ENCODE measurements at regions not wholly inside any gene's neighbourhood (a gene's known extent, or its start where the extent isn't known, plus 50 kb on each side); places are given as distances from the start of the nearest gene placed in this dataset.

DNA sequence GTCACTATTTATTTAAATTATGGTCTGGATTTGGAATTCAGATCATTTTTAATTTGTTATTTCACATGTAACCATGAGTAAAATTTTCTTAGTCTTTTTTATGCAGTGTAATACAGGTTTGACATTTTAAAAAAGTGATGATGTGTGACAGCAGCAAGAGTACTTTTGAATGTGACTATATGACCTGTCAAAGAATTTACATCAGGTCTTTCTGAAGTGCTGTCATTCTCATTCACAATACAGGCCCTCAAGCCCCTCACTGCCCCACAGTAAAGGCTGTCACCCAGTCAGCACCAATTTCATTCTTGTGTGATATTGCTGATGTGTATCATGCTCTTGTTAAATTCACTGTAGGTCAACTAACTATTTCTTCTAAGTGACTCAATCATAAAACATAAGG, 364.2 kb downstream of the NUP35 start:
- TF ChIP-seq, protein P1, sequence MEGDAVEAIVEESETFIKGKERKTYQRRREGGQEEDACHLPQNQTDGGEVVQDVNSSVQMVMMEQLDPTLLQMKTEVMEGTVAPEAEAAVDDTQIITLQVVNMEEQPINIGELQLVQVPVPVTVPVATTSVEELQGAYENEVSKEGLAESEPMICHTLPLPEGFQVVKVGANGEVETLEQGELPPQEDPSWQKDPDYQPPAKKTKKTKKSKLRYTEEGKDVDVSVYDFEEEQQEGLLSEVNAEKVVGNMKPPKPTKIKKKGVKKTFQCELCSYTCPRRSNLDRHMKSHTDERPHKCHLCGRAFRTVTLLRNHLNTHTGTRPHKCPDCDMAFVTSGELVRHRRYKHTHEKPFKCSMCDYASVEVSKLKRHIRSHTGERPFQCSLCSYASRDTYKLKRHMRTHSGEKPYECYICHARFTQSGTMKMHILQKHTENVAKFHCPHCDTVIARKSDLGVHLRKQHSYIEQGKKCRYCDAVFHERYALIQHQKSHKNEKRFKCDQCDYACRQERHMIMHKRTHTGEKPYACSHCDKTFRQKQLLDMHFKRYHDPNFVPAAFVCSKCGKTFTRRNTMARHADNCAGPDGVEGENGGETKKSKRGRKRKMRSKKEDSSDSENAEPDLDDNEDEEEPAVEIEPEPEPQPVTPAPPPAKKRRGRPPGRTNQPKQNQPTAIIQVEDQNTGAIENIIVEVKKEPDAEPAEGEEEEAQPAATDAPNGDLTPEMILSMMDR (IDR thresholded peaks at IDR 0.05) = no peak
- no peak overlapping the region for H3K27ac ChIP-seq
- ATAC-seq (ENCODE audit: insufficient number of reproducible peaks, low FRiP score, low read depth) = no peak
- H3K27me3 ChIP-seq (replicated peaks; ENCODE audit: insufficient read depth) = no peaks in the 10 kb centered on the region
- H3K4me1 ChIP-seq (ENCODE audit: control insufficient read depth in 1 of 2, low read depth in 2 of 2) = peaks cover 0 to 6% of the 10 kb centered on the region in 2 donors
- no peaks in the 10 kb centered on the region for H3K9me3 ChIP-seq
- H3K36me3 ChIP-seq = no peaks in the 10 kb centered on the region
- H3K4me3 ChIP-seq = no peak overlapping the region
- DNase-seq (ENCODE audit: low spot score) = no peak

DNA sequence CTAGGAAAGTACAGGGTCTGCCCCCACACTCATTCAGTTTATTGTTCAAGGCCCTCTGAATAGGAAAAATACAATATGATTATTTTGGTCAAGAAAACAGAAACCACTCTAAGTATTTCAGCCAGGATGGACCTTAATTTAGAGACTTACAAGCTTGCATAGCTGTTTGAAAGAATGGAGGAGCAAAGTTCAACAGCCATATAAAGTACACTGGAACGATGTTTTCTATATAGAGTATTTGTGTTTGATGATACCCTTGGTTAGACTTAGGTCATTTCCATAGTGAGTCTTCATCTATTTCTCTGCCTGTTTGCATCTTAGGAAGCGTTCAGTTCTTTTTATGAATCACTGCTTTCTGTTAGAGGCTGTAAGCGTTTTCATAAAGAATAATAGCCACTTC, 366.2 kb downstream of the NUP35 start:
- H3K27ac ChIP-seq = no peak overlapping the region
- no peaks in the 10 kb centered on the region for H3K9me3 ChIP-seq
- no peak overlapping the region for H3K4me3 ChIP-seq
- TF ChIP-seq, protein P1 (IDR thresholded peaks at IDR 0.05) = no peak
- no peaks in the 10 kb centered on the region for H3K27me3 ChIP-seq (replicated peaks; ENCODE audit: insufficient read depth)
- no peak for DNase-seq (ENCODE audit: low spot score)
- no peak for ATAC-seq (ENCODE audit: insufficient number of reproducible peaks, low FRiP score, low read depth)
- no peaks in the 10 kb centered on the region for H3K36me3 ChIP-seq
- H3K4me1 ChIP-seq (ENCODE audit: control insufficient read depth in 1 of 2, low read depth in 2 of 2) = peaks cover 0 to 6% of the 10 kb centered on the region in 2 donors

DNA sequence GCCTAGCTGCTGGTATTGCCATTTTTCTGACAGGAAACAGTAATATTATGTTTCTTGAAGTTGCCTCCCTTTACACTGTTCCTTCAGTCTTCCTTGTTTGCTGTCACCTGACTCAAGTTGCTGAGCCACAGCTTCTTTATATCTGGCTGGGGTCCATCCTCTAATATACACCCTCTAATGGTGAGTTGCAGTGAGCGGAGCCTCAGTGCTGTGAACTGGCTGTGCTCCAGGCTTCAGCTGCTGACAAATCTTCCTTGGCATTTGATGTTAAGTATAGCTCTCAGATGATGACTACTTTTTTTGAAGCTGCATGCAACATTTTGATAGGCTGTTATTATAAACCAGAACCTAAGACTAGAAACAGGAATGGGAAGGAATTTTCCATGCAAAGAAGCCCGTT, 366.7 kb downstream of the NUP35 start:
- Histone ChIP-seq H3K27ac (no peak overlapping the region), H3K36me3 (no peaks in the 10 kb centered on the region), H3K4me1 (ENCODE audit: control insufficient read depth in 1 of 2, low read depth in 2 of 2) (peaks cover 0 to 6% of the 10 kb centered on the region in 2 donors), H3K4me3 (no peak overlapping the region), H3K27me3 (replicated peaks; ENCODE audit: insufficient read depth) (no peaks in the 10 kb centered on the region), H3K9me3 (no peaks in the 10 kb centered on the region)
- ATAC-seq (ENCODE audit: insufficient number of reproducible peaks, low FRiP score, low read depth) = no peak
- DNase-seq (ENCODE audit: low spot score) = no peak
- TF ChIP-seq, protein P1 (IDR thresholded peaks at IDR 0.05) = no peak

DNA sequence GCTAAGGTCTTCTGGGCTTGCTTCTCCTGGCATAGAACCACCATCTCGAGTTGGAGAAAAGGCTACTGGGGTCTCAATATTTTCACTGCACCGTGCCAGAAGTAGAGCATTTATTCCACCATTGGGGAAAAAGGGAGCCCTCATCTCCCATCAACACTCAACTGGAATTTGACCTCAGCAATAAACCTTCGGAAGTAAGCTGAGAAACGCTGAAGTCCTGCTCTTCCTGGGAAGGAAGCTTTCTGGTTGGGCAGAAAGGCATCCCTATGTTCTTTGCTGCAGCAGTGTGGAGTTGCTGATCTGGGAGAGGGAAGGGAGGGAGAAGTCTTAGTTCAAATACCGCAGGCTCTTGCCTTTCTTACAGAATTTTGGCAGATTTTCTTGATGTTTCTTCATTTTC, 368.8 kb downstream of the NUP35 start:
- no peak overlapping the region for H3K27ac ChIP-seq
- peaks cover 0 to 6% of the 10 kb centered on the region in 2 donors for H3K4me1 ChIP-seq (ENCODE audit: control insufficient read depth in 1 of 2, low read depth in 2 of 2)
- no peak for DNase-seq (ENCODE audit: low spot score)
- H3K9me3 ChIP-seq = no peaks in the 10 kb centered on the region
- ATAC-seq (ENCODE audit: insufficient number of reproducible peaks, low FRiP score, low read depth) = no peak
- H3K27me3 ChIP-seq (replicated peaks; ENCODE audit: insufficient read depth) = no peaks in the 10 kb centered on the region
- TF ChIP-seq, protein P1 (IDR thresholded peaks at IDR 0.05) = no peak
- H3K36me3 ChIP-seq = no peaks in the 10 kb centered on the region
- H3K4me3 ChIP-seq = no peak overlapping the region

DNA sequence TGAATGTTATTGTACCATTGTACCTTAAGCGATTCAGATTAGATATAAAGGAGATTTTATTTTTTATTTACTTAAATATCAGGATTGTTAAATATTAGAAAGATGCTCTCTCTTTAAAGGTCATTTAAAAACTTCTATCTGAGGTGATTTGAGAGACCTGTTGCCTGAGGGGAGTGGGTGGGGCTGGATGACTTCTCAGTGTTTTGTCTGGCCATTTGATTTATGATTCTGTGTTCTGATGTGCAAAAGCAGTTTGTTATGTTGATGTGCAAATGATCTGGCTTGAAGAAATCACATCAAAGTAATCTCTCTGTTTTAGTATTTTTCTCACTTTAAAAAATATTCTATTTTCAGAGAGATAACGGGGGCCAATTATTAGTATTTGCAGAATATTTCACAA, 370.8 kb downstream of the NUP35 start:
- Histone ChIP-seq H3K36me3 (no peaks in the 10 kb centered on the region), H3K9me3 (no peaks in the 10 kb centered on the region), H3K27me3 (replicated peaks; ENCODE audit: insufficient read depth) (no peaks in the 10 kb centered on the region), H3K4me3 (no peak overlapping the region), H3K4me1 (ENCODE audit: control insufficient read depth in 1 of 2, low read depth in 2 of 2) (peaks cover 0 to 6% of the 10 kb centered on the region in 2 donors), H3K27ac (no peak overlapping the region)
- TF ChIP-seq, protein P1 (IDR thresholded peaks at IDR 0.05) = no peak
- DNase-seq (ENCODE audit: low spot score) = no peak
- no peak for ATAC-seq (ENCODE audit: insufficient number of reproducible peaks, low FRiP score, low read depth)
